RKO (cell line): ENCODE measurements at regions not wholly inside any gene's neighbourhood (a gene's known extent, or its start where the extent isn't known, plus 50 kb on each side); places are given as distances from the start of the nearest gene placed in this dataset.
"Not testable (repeated sequence)": the region's sequence is repeated elsewhere in the genome, so short reads cannot be mapped to it uniquely, and the experiment has no call there.

Source experiments
- DNase-seq: peaks from one replicate; pipeline ENCODE4 v3.0.0-alpha.2; 2016; ENCODE audit warnings: low spot score

DNA sequence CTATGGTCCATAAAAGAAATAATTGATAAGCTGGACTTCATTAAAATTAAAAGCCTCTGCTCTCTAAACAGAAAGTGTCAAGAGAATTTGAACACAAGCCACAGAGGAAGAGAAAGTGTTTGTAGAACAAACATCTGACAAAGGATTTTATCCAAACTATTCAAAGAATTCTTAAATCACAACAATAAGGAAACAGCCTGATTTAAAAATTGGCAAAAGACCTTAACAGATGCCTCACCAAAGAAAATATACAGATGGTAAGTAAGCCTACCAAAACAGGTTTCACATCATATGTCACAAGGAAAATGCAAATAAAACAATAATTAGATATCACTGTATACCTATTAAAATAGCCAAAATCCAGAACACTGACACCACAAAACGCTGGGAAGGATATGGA lies 612.0 kb downstream of the TTLL7 start:
- not testable (repeated sequence) for DNase-seq

DNA sequence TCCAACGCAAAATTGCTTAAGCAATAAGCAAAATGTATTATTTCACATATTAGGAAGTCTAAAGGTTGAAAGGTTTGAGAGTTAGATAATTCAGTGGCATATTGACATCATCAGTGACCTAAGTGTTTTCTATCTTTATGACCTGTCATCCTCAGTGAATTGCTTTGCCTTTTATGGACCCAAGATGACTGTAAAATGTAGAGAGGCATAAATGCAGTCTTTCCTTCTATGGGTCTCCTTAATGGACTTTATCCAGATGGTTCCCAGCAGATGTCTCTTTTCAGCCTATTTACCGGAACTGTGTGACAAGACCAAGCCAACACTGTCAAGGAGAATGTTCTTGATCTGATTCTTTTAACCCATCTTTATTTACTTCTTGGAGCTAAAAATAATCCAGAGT lies 615.8 kb downstream of the TTLL7 start:
- not testable (repeated sequence) for DNase-seq

GRCh38 chr1:83373018-83373417 lies 625.9 kb downstream of the TTLL7 start:
- not testable (repeated sequence) for DNase-seq

GRCh38 chr1:83369853-83370252 lies 629.1 kb downstream of the TTLL7 start:
- not testable (repeated sequence) for DNase-seq

DNA sequence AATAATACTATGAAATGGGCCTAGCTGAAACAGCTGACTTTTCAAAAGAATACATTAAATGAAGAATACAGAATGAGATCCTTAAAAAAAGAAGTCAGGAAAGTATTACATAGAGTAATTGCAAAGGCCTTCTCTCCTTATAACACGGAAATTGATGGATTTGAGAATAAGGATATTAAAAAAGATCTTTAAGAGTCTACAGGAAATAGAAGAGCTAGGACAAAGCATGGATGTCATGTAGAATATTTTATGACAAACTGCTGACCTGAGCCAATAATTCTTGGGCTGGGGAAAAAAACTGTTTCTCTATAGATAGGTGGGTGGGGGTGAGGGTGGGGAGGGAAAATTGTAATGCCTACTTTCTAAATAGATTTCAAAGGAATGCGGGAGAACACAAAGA lies 633.6 kb downstream of the TTLL7 start:
- DNase-seq = not testable (repeated sequence)

DNA sequence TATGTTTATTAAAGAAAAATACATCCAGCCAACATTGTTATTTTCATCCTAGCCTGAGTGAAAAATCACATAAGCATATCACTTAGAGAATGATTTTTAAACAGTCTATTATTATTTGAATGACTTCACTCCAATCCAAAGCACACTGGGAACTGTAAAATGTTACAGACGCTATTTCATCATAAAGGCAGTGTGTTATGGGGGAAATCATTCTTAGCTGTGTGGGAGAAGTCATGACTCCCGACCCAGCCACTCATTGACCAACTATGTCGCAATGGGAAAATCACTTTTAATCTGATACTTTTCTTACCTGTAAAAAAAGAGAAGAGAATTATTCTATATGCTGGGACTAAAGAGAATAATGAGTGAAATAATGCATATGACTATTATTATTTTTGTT lies 653.6 kb downstream of the TTLL7 start:
- not testable (repeated sequence) for DNase-seq

DNA sequence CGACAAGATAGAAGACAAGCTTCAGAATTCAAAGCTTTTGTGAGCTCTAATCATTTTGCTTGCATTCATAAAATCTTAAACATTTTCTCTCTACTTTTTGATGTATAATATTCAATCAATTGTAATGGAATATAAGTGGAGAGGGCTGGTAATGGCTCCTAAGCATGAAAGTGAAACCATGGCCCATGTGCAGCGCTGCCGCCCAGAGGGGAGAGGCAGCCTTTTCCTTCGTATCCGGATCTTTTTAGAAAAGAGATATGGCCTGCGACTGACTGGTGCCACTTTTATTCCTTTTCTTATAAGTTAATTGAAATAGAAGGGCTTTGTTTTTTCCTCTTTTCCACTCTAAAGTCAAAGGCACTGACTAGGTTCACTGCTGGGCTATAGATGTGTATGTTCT lies 655.2 kb downstream of the TTLL7 start:
- not testable (repeated sequence) for DNase-seq

DNA sequence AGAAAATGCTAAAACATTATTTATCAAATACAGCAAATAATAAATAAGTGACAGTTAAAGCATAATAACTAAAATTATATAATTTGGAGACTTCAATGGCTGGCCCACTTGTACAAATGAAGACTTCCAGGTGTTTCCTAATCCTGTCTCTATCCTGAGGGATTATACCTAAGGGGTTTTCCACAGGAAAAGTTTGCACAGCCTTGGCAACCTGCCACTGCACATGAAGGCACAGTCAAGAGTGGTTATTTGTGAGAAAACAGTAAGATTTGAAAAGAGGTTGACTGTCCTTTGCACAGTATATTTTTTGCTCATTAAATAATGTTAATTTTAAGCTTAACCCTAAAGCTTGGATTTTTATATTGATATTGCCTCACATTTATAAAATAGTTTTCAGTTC lies 655.9 kb downstream of the TTLL7 start:
- not testable (repeated sequence) for DNase-seq

DNA sequence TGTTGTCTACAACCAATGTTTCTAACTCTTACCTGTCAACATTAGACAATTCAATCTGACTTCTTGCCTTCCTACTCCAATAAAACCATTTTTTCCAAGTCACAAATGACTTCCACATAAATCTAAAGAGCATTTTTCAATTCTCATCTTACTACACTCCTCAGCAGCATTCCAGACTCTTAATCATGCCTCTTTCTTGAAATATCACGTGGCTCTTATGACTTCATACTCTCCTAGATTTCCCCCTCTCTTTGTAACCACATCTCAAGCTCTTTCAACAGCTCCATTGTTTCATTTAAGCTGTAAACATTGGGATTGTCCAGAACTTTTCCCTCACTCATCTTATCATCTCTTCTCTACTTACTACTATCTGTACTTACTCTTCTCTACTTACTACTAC lies 666.6 kb downstream of the TTLL7 start:
- DNase-seq = not testable (repeated sequence)

GRCh38 chr1:83318366-83318765 lies 680.6 kb downstream of the TTLL7 start:
- no peak for DNase-seq

DNA sequence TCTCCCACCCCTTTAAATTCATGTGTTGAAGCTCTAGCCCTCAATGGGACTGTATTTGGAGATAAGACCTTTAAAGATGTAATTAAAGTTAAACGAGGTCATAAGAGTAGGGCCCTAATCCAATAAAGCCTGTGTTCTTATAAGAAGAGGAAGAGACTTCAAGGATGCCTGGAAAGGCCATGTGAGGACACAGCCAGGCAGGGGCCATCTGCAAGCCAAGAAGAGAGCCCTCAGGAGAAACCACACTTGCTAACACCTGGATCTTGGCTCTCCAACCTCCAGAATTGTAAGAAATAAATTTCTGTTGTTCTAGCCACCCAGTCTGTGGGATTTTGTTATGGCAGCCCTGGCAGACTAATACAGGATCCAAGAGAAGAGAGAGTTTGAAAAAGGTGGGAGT lies 683.5 kb downstream of the TTLL7 start:
- not testable (repeated sequence) for DNase-seq

DNA sequence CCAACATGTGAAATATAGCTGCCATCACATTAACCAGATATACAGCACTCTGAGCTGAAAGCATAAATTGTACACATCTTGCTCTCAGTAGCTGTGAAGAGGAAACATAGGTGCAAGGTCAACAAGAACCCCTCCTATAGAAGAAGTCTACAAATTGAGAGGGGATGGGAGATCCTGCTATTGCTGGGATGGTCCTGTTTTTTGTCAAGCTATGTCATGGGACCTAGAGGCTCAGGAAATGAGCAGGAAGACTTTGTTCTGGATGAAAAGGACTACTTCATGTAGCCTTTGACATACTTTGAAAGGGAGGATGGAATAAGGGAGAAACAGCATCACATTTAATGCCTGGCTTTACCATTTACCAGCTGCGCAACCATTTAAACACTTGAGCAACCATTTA lies 688.8 kb downstream of the TTLL7 start:
- DNase-seq = not testable (repeated sequence)

DNA sequence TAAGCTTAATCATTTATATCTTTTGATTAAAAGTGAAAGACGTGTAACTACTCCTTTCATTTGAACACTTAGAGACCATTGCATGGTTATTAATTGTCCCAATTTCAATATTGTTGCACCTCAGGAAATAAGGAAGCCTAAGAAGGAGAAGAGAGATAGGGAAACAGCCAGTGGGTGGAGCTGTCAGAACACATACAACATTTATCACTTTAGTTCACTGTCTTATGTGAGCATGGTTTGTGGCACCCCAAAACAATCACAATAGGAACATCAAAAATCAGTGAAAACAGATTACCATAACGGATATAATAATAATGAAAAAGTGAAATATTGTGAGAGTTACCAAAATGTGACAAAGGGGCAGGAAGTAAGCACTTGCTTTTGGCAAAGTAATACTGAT lies 689.9 kb downstream of the TTLL7 start:
- DNase-seq = not testable (repeated sequence)

GRCh38 chr1:83306811-83307210 lies 692.1 kb downstream of the TTLL7 start:
- DNase-seq = not testable (repeated sequence)

DNA sequence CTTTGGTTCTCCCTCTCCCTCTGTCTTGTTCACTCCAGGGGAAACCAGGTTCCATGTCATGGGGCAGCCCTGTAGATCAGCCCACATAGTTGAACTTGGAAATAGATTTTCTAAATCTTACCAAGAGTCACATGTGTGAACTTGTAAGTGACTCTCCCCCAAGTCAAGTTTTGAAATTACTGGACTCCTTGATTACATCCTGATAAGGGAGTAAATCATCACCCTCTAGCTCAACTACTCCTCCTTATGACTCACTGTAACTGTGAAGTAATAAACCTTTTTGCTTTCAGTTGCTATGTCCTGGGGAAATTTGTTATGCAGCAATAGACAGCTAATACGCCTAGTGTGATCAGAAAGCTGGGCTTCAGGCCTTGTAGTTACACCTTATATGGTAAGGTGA lies 703.3 kb downstream of the TTLL7 start:
- DNase-seq = not testable (repeated sequence)

GRCh38 chr1:83287391-83287790 lies 711.5 kb downstream of the TTLL7 start:
- not testable (repeated sequence) for DNase-seq

GRCh38 chr1:83274656-83275055 lies 724.3 kb downstream of the TTLL7 start:
- DNase-seq = not testable (repeated sequence)

DNA sequence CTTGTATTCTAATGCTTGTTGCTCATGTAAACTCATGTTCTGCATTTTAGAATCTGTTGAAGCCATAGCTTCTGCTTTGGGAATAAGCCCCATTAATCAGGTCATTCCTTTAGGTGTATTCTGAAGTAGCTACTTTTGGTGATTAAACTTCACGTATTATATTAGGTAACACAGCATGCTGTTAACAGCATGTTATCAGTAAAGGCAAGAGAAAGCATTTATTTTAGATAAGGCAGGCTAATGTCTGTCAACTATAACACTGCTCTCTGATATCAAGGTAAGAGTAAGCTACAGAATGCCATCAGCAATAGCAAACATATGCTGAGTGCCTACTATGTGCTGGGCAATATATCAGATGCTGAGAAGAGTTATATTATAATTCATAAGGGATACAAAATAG lies 726.4 kb downstream of the TTLL7 start:
- DNase-seq = not testable (repeated sequence)

- not testable (repeated sequence) for DNase-seq
These were observed 727.1 kb downstream of the TTLL7 start for GRCh38 chr1:83271834-83272233.

GRCh38 chr1:83270801-83271200 lies 728.1 kb downstream of the TTLL7 start:
- DNase-seq = not testable (repeated sequence)

GRCh38 chr1:83263808-83264207 lies 735.1 kb downstream of the TTLL7 start:
- not testable (repeated sequence) for DNase-seq

GRCh38 chr1:83251687-83252086 lies 747.2 kb downstream of the TTLL7 start:
- DNase-seq = not testable (repeated sequence)

DNA sequence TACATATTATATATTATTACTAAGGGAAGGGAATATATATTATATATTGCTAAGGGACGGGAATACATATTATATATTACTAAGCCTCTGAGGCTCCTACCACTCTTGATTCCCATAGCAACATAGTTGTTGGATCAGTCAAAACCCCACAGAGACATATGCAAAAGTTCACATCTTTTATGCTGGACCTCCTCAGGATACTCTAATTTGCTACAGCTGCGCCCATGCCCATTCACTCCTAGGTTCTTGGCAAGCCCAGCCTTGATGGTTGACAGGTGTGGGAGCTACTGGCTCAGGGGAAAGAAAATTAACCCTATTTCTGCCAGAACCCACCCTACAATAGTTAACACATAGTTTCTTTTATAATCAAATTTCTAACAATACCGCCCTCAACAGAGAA lies 752.2 kb downstream of the TTLL7 start:
- DNase-seq = not testable (repeated sequence)

DNA sequence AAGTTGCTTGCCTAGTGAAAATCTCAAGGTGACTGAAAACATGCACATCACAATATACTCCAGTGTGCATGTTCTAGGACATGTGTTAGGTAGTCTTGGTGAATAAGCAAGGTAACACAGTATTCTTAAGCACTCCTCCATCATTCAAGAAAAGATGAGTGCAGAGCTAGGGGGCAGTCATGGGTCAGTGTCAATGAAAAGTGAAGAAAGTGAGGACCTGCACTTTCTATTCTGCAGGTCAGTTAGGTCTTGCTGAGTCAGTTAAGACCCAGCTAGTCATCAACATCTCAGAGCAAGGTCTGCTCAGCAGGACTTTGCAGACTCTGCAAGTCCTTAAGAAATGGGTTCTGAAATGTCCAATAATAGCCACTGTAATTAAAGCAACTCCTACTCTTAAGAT lies 754.1 kb downstream of the TTLL7 start:
- DNase-seq = not testable (repeated sequence)

DNA sequence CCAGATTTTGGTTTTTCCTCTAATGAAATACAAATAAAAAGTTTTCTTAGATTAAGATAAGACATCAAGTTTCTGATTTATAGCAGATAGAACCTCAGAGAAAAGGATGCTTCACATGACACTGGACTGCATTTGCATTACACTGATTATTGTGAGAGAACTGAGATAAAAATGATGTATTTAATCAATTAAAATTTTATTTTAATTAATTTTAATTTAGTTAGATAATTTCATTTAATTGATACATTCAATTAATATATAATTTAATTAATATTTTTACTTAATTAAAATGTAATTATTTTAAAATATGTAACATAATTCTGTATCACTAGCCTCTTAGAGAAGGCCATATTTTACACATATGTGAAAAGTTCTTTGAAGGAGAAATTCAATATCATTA lies 759.4 kb downstream of the TTLL7 start:
- DNase-seq = not testable (repeated sequence)
